ENCODE measurements at regions not wholly inside any gene's neighbourhood (a gene's known extent, or its start where the extent isn't known, plus 50 kb on each side); places are given as distances from the start of the nearest gene placed in this dataset.

GRCh38 chr18:68121826-68122225 lies 593.1 kb downstream of the TMX3 start:
- TF ChIP-seq CTCF (conservative IDR thresholded peaks at IDR 0.05; ENCODE audit: low read length) (no peak), EZH2phosphoT487 (IDR thresholded peaks at IDR 0.05; ENCODE audit: borderline replicate concordance) (no peak)
